SK-N-SH (cell line): ENCODE measurements at regions not wholly inside any gene's neighbourhood (a gene's known extent, or its start where the extent isn't known, plus 50 kb on each side); places are given as distances from the start of the nearest gene placed in this dataset.

ENCODE experiments used
- EP300 ChIP-seq, 2 experiments: IDR thresholded peaks; 2 replicates each; pipeline versions ENCODE4 v1.4.0 to v1.6.1; 2012; ENCODE audit warnings: borderline replicate concordance in 1 of 2, low read depth in 1 of 2, low read length in 1 of 2
- RXRA ChIP-seq: IDR thresholded peaks from 2 replicates; pipeline ENCODE4 v1.4.0; 2012; ENCODE audit warnings: low read depth, mild to moderate bottlenecking, borderline replicate concordance
- TF ChIP-seq, protein P1 (sequence below): IDR thresholded peaks from 2 replicates; pipeline ENCODE4 v1.4.0; 2012; ENCODE audit warnings: low read depth, borderline replicate concordance

DNA sequence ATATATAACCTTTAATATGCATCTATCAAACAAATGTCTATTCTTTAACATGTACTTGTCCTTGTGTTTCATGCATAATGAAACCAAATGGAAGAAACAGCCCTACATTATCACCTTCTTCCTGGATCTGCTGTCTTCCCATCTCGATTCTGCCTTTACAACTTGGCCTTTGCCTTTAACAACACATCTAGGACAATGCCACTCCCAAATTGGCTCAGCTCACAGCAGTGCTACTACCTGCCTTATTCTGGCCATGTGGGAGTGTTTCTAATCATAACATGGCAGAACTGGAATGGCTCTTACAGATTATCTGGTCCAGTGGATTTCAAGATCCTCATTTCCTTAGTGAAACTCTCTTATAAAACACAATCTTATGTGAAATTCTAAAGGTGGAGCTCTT is 176.5 kb downstream of the CARTPT start:
- TF ChIP-seq RXRA (no peak), EP300 (IDR thresholded peaks at IDR 0.05; ENCODE audit: borderline replicate concordance in 1 of 2, low read depth in 1 of 2, low read length in 1 of 2) (no peak)
- TF ChIP-seq, protein P1, sequence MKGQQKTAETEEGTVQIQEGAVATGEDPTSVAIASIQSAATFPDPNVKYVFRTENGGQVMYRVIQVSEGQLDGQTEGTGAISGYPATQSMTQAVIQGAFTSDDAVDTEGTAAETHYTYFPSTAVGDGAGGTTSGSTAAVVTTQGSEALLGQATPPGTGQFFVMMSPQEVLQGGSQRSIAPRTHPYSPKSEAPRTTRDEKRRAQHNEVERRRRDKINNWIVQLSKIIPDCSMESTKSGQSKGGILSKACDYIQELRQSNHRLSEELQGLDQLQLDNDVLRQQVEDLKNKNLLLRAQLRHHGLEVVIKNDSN: no peak
